Activated CD8-positive, alpha-beta memory T cell treated with anti-CD3 and anti-CD28 coated beads for 36 hours (primary cell): ENCODE measurements at regions not wholly inside any gene's neighbourhood (a gene's known extent, or its start where the extent isn't known, plus 50 kb on each side); places are given as distances from the start of the nearest gene placed in this dataset.
"Not testable (repeated sequence)": the region's sequence is repeated elsewhere in the genome, so short reads cannot be mapped to it uniquely, and the experiment has no call there.

Experiments used
- CTCF ChIA-PET: fragments of 350-600 bp; sonication (Branson Sonifier 250); formaldehyde crosslinking; loops from one replicate; lab custom pipeline; 2021; ENCODE audit warnings: antibody characterized with exemption; lab: Charles Lee
- POLR2A ChIA-PET: fragments of 350-600 bp; sonication (Branson Sonifier 250); formaldehyde crosslinking; loops from one replicate; lab custom pipeline; 2021; ENCODE audit warnings: antibody characterized with exemption; lab: Charles Lee

GRCh38 chr15:85263842-85264440 is 116.5 kb upstream of the AKAP13 start:
- POLR2A ChIA-PET, CTCF ChIA-PET: not testable (repeated sequence)

- POLR2A ChIA-PET, result not testable (repeated sequence)
These were observed 115.7 kb upstream of the AKAP13 start for GRCh38 chr15:85264614-85265190.

GRCh38 chr15:85267158-85267857 is 113.1 kb upstream of the AKAP13 start:
- CTCF ChIA-PET, result not testable (repeated sequence)

More at GRCh38 chr15:85264614-85265190, 115.7 kb upstream of the AKAP13 start:
- CTCF ChIA-PET, result not testable (repeated sequence)

GRCh38 chr15:85274315-85275050 is 105.9 kb upstream of the AKAP13 start:
- ChIA-PET CTCF (no interaction called here), POLR2A (no interaction called here)

More at GRCh38 chr15:85267158-85267857, 113.1 kb upstream of the AKAP13 start:
- POLR2A ChIA-PET, result not testable (repeated sequence)

GRCh38 chr15:85276508-85276907 is 103.9 kb upstream of the AKAP13 start:
- ChIA-PET POLR2A (no interaction called here), CTCF (no interaction called here)

- CTCF ChIA-PET, result no interaction called here
- POLR2A ChIA-PET, result no interaction called here
These were observed 103.5 kb upstream of the AKAP13 start for GRCh38 chr15:85276921-85277320.

- CTCF ChIA-PET, result interaction anchor here (0.7 kb wide), 1 partner anchor 30 kb away, joined by 4 read pairs; no protein-coding TSS in a partner anchor
- POLR2A ChIA-PET, result interaction anchor here (0.6 kb wide), 1 partner anchor 636 kb away, joined by 5 read pairs; no protein-coding TSS in a partner anchor
These were observed 102.5 kb upstream of the AKAP13 start for GRCh38 chr15:85277847-85278370.

GRCh38 chr15:85280203-85280602 is 100.2 kb upstream of the AKAP13 start:
- ChIA-PET CTCF (no interaction called here), POLR2A (no interaction called here)

- ChIA-PET POLR2A (no interaction called here), CTCF (interaction anchor here (1.0 kb wide), 1 partner anchor 17 kb away, joined by 3 read pairs; no protein-coding TSS in a partner anchor)
These were observed 99.0 kb upstream of the AKAP13 start for GRCh38 chr15:85281293-85281882.

GRCh38 chr15:85282504-85283115 is 97.8 kb upstream of the AKAP13 start:
- CTCF ChIA-PET, result no interaction called here
- POLR2A ChIA-PET, result no interaction called here

- CTCF ChIA-PET, POLR2A ChIA-PET: not testable (repeated sequence)
These were observed 96.6 kb upstream of the AKAP13 start for GRCh38 chr15:85283815-85284214.

GRCh38 chr15:85284497-85284896 is 95.9 kb upstream of the AKAP13 start:
- CTCF ChIA-PET, result no interaction called here
- POLR2A ChIA-PET, result no interaction called here

GRCh38 chr15:85289677-85290365 is 90.6 kb upstream of the AKAP13 start:
- CTCF ChIA-PET, result interaction anchor here (1.1 to 1.6 kb wide), 2 partner anchors 18 to 64 kb away, joined by 3 to 4 read pairs; no protein-coding TSS in a partner anchor
- POLR2A ChIA-PET, result no interaction called here

GRCh38 chr15:85292583-85292982 is 87.8 kb upstream of the AKAP13 start:
- POLR2A ChIA-PET, CTCF ChIA-PET: not testable (repeated sequence)

GRCh38 chr15:85296615-85297402 is 83.6 kb upstream of the AKAP13 start:
- CTCF ChIA-PET, result interaction anchor here (0.7 to 3.7 kb wide), 21 partner anchors 9 to 439 kb away, joined by 3 to 32 read pairs (median 3); no protein-coding TSS in a partner anchor
- POLR2A ChIA-PET, result interaction anchor here (0.8 kb wide), 1 partner anchor 117 kb away, joined by 3 read pairs; no protein-coding TSS in a partner anchor

GRCh38 chr15:85297537-85297936 is 82.9 kb upstream of the AKAP13 start:
- POLR2A ChIA-PET, result no interaction called here
- CTCF ChIA-PET, result interaction anchor here (0.8 to 3.7 kb wide), 10 partner anchors 10 to 439 kb away, joined by 3 to 32 read pairs (median 4); no protein-coding TSS in a partner anchor

GRCh38 chr15:85298366-85298765 is 82.0 kb upstream of the AKAP13 start:
- CTCF ChIA-PET, result interaction anchor here (1.0 to 3.7 kb wide), 4 partner anchors 9 to 117 kb away, joined by 3 to 32 read pairs (median 4); no protein-coding TSS in a partner anchor
- POLR2A ChIA-PET, result interaction anchor here (0.5 kb wide), 1 partner anchor 404 kb away, joined by 4 read pairs; no protein-coding TSS in a partner anchor
